ENCODE measurements at regions not wholly inside any gene's neighbourhood (a gene's known extent, or its start where the extent isn't known, plus 50 kb on each side); places are given as distances from the start of the nearest gene placed in this dataset.

GRCh38 chr10:25738776-25739175 lies 195.3 kb upstream of the MYO3A start:
- Histone ChIP-seq H3K27ac (no peak overlapping the region), H3K27me3 (no peaks in the 10 kb centered on the region), H3K9me3 (no peaks in the 10 kb centered on the region), H3K4me3 (no peak overlapping the region), H3K4me1 (no peaks in the 10 kb centered on the region), H3K36me3 (no peaks in the 10 kb centered on the region)
- intact Hi-C loops (cut with DNase I; ENCODE audit: low total_unique reads), result no loop called here
- WGBS, 5 donors, result 74 to 90% (median 76%) methylated on average over 4 of the region's 4 CpGs
- TF ChIP-seq CTCF (IDR thresholded peaks at IDR 0.05), result no peak
- TF ChIP-seq POLR2AphosphoS5 (IDR thresholded peaks at IDR 0.05), result no peak
- DNase-seq, result no peak

- no peak overlapping the region for H3K27ac ChIP-seq
- no peak for DNase-seq
- intact Hi-C loops (cut with DNase I; ENCODE audit: low total_unique reads), result no loop called here
- TF ChIP-seq CTCF (IDR thresholded peaks at IDR 0.05) (no peak), POLR2A (IDR thresholded peaks at IDR 0.05) (no peak), EP300 (IDR thresholded peaks at IDR 0.05) (no peak), POLR2AphosphoS5 (IDR thresholded peaks at IDR 0.05) (no peak)
- H3K4me3 ChIP-seq, result no peak overlapping the region
- H3K27me3 ChIP-seq, result no peaks in the 10 kb centered on the region
- H3K4me1 ChIP-seq, result no peaks in the 10 kb centered on the region
- no peaks in the 10 kb centered on the region for H3K9me3 ChIP-seq
- 93 to 98% (median 96%) methylated on average over 3 of the region's 3 CpGs for WGBS, 5 donors
- no peaks in the 10 kb centered on the region for H3K36me3 ChIP-seq
These were observed 190.2 kb upstream of the MYO3A start for GRCh38 chr10:25743832-25744231.

GRCh38 chr10:25744574-25744973 lies 189.5 kb upstream of the MYO3A start:
- DNase-seq, result no peak
- no peaks in the 10 kb centered on the region for H3K36me3 ChIP-seq
- H3K4me3 ChIP-seq, result no peak overlapping the region
- no peaks in the 10 kb centered on the region for H3K4me1 ChIP-seq
- TF ChIP-seq EP300 (IDR thresholded peaks at IDR 0.05) (no peak), POLR2AphosphoS5 (IDR thresholded peaks at IDR 0.05) (no peak), POLR2A (IDR thresholded peaks at IDR 0.05) (no peak), CTCF (IDR thresholded peaks at IDR 0.05) (no peak)
- H3K27me3 ChIP-seq, result no peaks in the 10 kb centered on the region
- no peaks in the 10 kb centered on the region for H3K9me3 ChIP-seq
- intact Hi-C loops (cut with DNase I; ENCODE audit: low total_unique reads), result no loop called here
- H3K27ac ChIP-seq, result no peak overlapping the region

GRCh38 chr10:25745976-25746375 lies 188.1 kb upstream of the MYO3A start:
- Histone ChIP-seq H3K36me3 (no peaks in the 10 kb centered on the region), H3K4me1 (no peaks in the 10 kb centered on the region), H3K9me3 (no peaks in the 10 kb centered on the region), H3K27me3 (no peaks in the 10 kb centered on the region), H3K27ac (no peak overlapping the region), H3K4me3 (no peak overlapping the region)
- WGBS, 5 donors, result 17 to 32% (median 27%) methylated on average over 3 of the region's 3 CpGs
- intact Hi-C loops (cut with DNase I; ENCODE audit: low total_unique reads), result no loop called here
- no peak for TF ChIP-seq POLR2A (IDR thresholded peaks at IDR 0.05)
- no peak for TF ChIP-seq POLR2AphosphoS5 (IDR thresholded peaks at IDR 0.05)
- TF ChIP-seq CTCF (IDR thresholded peaks at IDR 0.05), result no peak
- TF ChIP-seq EP300 (IDR thresholded peaks at IDR 0.05), result no peak
- no peak for DNase-seq

- Histone ChIP-seq H3K27me3 (no peaks in the 10 kb centered on the region), H3K4me1 (no peaks in the 10 kb centered on the region), H3K36me3 (no peaks in the 10 kb centered on the region), H3K4me3 (no peak overlapping the region), H3K27ac (no peak overlapping the region), H3K9me3 (no peaks in the 10 kb centered on the region)
- intact Hi-C loops (cut with DNase I; ENCODE audit: low total_unique reads), result no loop called here
- peak in 1 of 2 donors; percentile 17 for DNase-seq
- WGBS, 5 donors, result 15 to 31% (median 20%) methylated on average over 2 of the region's 2 CpGs
- TF ChIP-seq POLR2A (IDR thresholded peaks at IDR 0.05) (no peak), POLR2AphosphoS5 (IDR thresholded peaks at IDR 0.05) (no peak), CTCF (IDR thresholded peaks at IDR 0.05) (no peak), EP300 (IDR thresholded peaks at IDR 0.05) (no peak)
These were observed 186.9 kb upstream of the MYO3A start for GRCh38 chr10:25747084-25747483.

All from stomach (tissue), 8 donors.